ENCODE measurements at regions not wholly inside any gene's neighbourhood (a gene's known extent, or its start where the extent isn't known, plus 50 kb on each side); places are given as distances from the start of the nearest gene placed in this dataset.

DNA sequence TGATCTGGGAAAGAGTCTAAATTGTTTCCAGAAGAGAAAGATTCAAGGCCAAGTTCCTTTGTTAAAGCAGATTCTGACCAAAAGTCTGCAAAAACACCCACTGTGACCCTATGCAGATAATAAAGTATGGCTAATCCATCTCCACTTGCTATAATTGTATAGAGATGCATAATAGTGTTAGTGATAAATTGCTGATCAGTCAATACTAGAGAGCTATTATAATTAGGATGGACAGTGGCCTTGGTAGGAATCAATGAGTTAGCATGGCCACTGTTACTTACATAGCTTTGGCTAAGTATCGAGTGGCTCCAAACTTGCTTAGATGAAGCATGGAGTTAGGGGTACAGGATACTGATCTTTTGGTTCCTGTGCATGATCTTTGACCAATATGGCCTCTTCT lies 683.4 kb upstream of the MEF2C start:
- no peaks in the 10 kb centered on the region for H3F3A ChIP-seq (ENCODE audit: insufficient read depth)
- TF ChIP-seq EZH2phosphoT487 (conservative IDR thresholded peaks at IDR 0.05; ENCODE audit: low read length) (no peak), CTCF (IDR thresholded peaks at IDR 0.05; ENCODE audit: insufficient read depth, low read length, poor library complexity, severe bottlenecking) (no peak)
- H3K27me3 ChIP-seq (ENCODE audit: low read length) = no peaks in the 10 kb centered on the region
- no peak overlapping the region for H3K27ac ChIP-seq (ENCODE audit: low read depth, low read length)
- H3K9me3 ChIP-seq (ENCODE audit: insufficient read depth, low read length) = no peaks in the 10 kb centered on the region
- H3K4me2 ChIP-seq (ENCODE audit: low read depth, low read length, poor library complexity, severe bottlenecking) = no peak overlapping the region
- H3K79me2 ChIP-seq (ENCODE audit: insufficient read depth, low read length) = no peaks in the 10 kb centered on the region
- no peak overlapping the region for H2AFZ ChIP-seq (ENCODE audit: low read depth, low read length, severe bottlenecking)
- no peaks in the 10 kb centered on the region for H3K36me3 ChIP-seq (ENCODE audit: low read length)
- no peak overlapping the region for H3K9ac ChIP-seq (ENCODE audit: low read length)
- H3K9me2 ChIP-seq (replicated peaks; ENCODE audit: insufficient read depth, low read length) = no peaks in the 10 kb centered on the region
- H3K4me3 ChIP-seq (ENCODE audit: insufficient read depth, low read length, poor library complexity, severe bottlenecking) = no peak overlapping the region
- no peaks in the 10 kb centered on the region for H4K20me1 ChIP-seq (ENCODE audit: low read depth, low read length)

DNA sequence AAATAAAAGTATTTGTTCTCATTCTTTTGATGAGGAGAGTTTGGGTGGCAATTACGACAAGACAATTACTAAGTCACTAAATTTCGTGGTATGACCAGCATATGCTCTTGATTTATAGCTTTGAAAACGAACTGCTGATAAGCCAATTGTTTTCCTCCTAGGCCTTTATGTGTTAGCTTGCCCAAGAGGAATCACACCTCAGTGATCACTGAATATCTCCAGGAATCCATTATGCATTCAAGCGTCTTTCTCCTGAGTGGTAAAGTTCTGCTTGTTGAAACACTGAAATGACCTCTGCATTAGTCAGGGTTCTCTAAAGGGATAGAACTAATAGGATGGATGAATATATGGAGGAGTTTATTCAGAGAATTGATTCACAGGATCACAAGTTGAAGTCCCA lies 677.7 kb upstream of the MEF2C start:
- Histone ChIP-seq H3K4me3 (ENCODE audit: insufficient read depth, low read length, poor library complexity, severe bottlenecking) (no peak overlapping the region), H3K9ac (ENCODE audit: low read length) (no peak overlapping the region), H3K27me3 (ENCODE audit: low read length) (no peaks in the 10 kb centered on the region), H3K9me2 (replicated peaks; ENCODE audit: insufficient read depth, low read length) (no peaks in the 10 kb centered on the region), H3K27ac (ENCODE audit: low read depth, low read length) (no peak overlapping the region), H3K79me2 (ENCODE audit: insufficient read depth, low read length) (no peaks in the 10 kb centered on the region), H3K9me3 (ENCODE audit: insufficient read depth, low read length) (no peaks in the 10 kb centered on the region), H4K20me1 (ENCODE audit: low read depth, low read length) (no peaks in the 10 kb centered on the region), H3F3A (ENCODE audit: insufficient read depth) (no peaks in the 10 kb centered on the region), H3K4me2 (ENCODE audit: low read depth, low read length, poor library complexity, severe bottlenecking) (no peak overlapping the region), H3K36me3 (ENCODE audit: low read length) (no peaks in the 10 kb centered on the region), H2AFZ (ENCODE audit: low read depth, low read length, severe bottlenecking) (no peak overlapping the region)
- no peak for TF ChIP-seq CTCF (IDR thresholded peaks at IDR 0.05; ENCODE audit: insufficient read depth, low read length, poor library complexity, severe bottlenecking)
- no peak for TF ChIP-seq EZH2phosphoT487 (conservative IDR thresholded peaks at IDR 0.05; ENCODE audit: low read length)

DNA sequence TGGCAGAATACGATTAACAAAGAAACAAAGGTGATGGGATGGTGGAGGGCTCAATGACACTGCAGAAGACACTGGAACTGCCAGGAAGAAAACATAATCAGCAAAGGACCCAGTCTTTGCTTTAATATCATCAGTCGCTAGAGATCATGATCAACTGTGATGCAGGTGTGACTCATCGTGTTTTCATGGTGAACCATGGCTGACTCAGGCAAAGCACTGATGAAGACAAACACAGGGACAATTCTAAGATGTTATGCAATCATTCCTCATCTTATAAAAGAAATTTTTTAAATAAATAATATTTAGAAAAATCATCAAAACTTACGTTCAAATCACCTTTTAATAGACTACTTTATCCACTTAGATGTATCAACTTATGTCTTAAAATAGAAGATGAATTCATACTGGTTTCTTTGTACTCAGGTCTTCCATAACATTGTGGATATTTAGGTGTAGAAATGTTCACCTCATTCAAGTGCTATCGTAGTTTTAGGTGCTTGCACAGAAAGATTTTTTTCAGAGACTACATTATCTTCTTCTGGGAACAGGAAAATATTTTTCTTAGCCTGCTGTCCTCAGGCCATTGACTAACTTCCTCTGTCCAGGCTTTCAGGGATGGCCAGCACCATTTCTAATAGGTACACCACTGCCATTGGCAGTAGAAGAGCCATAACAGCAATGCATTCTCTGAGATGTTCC lies 673.4 kb upstream of the MEF2C start:
- no peaks in the 10 kb centered on the region for H3K27me3 ChIP-seq (ENCODE audit: low read length)
- no peaks in the 10 kb centered on the region for H3K9me3 ChIP-seq (ENCODE audit: insufficient read depth, low read length)
- no peaks in the 10 kb centered on the region for H4K20me1 ChIP-seq (ENCODE audit: low read depth, low read length)
- H3K9ac ChIP-seq (ENCODE audit: low read length) = no peak overlapping the region
- no peak for TF ChIP-seq CTCF (IDR thresholded peaks at IDR 0.05; ENCODE audit: insufficient read depth, low read length, poor library complexity, severe bottlenecking)
- no peak for TF ChIP-seq EZH2phosphoT487 (conservative IDR thresholded peaks at IDR 0.05; ENCODE audit: low read length)
- no peak overlapping the region for H3K4me2 ChIP-seq (ENCODE audit: low read depth, low read length, poor library complexity, severe bottlenecking)
- H3K4me3 ChIP-seq (ENCODE audit: insufficient read depth, low read length, poor library complexity, severe bottlenecking) = no peak overlapping the region
- no peaks in the 10 kb centered on the region for H3K9me2 ChIP-seq (replicated peaks; ENCODE audit: insufficient read depth, low read length)
- no peaks in the 10 kb centered on the region for H3F3A ChIP-seq (ENCODE audit: insufficient read depth)
- H3K36me3 ChIP-seq (ENCODE audit: low read length) = no peaks in the 10 kb centered on the region
- no peak overlapping the region for H2AFZ ChIP-seq (ENCODE audit: low read depth, low read length, severe bottlenecking)
- no peaks in the 10 kb centered on the region for H3K79me2 ChIP-seq (ENCODE audit: insufficient read depth, low read length)
- no peak overlapping the region for H3K27ac ChIP-seq (ENCODE audit: low read depth, low read length)

Measured in SU-DHL-6 (cell line).